OCI-LY7 (cell line): ENCODE measurements at regions not wholly inside any gene's neighbourhood (a gene's known extent, or its start where the extent isn't known, plus 50 kb on each side); places are given as distances from the start of the nearest gene placed in this dataset.

Experiments used
- EZH2phosphoT487 ChIP-seq: fragments of 200-600 bp; sonication (generic); IDR thresholded peaks from 2 replicates; pipeline ENCODE4 v1.6.1; 2018; ENCODE audit warnings: low read depth, borderline replicate concordance, mild to moderate bottlenecking, mixed run types, antibody characterized with exemption, low read length, moderate library complexity, mixed read lengths
- TF ChIP-seq, protein P1 (sequence below): fragments of 200-600 bp; sonication (generic); conservative IDR thresholded peaks from 2 replicates; pipeline ENCODE4 v1.5.1; 2014; ENCODE audit warnings: mild to moderate bottlenecking, antibody characterized with exemption, low read length, moderate library complexity, mixed read lengths

DNA sequence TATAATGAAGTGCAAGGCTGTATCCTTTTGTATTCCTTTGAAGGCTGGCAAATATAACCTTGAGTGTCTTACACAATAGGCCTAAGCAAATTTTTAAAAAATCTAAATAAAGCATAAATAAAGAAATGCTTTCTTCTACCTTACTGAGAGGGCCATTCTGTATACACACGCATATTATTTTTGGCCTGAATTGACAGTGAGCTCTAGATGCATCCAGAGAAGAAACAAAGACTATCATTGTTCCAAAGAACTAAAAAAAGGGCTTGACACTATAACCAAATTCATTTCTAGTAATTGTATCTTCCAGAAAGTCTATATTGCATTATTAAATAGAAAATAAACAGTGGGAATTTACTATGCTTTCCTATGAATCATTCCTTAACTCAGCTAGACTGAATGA, 100.2 kb downstream of the MAGEB17 start:
- no peak for TF ChIP-seq EZH2phosphoT487
- TF ChIP-seq, protein P1, sequence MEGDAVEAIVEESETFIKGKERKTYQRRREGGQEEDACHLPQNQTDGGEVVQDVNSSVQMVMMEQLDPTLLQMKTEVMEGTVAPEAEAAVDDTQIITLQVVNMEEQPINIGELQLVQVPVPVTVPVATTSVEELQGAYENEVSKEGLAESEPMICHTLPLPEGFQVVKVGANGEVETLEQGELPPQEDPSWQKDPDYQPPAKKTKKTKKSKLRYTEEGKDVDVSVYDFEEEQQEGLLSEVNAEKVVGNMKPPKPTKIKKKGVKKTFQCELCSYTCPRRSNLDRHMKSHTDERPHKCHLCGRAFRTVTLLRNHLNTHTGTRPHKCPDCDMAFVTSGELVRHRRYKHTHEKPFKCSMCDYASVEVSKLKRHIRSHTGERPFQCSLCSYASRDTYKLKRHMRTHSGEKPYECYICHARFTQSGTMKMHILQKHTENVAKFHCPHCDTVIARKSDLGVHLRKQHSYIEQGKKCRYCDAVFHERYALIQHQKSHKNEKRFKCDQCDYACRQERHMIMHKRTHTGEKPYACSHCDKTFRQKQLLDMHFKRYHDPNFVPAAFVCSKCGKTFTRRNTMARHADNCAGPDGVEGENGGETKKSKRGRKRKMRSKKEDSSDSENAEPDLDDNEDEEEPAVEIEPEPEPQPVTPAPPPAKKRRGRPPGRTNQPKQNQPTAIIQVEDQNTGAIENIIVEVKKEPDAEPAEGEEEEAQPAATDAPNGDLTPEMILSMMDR: no peak
